Stimulated activated CD4-positive, alpha-beta T cell treated with anti-CD3 and anti-CD28 coated beads, Interleukin-12 subunit alpha, Interleukin-12 subunit beta, amount 100 ng/mL, for 24 hours (primary cell): ENCODE measurements at regions not wholly inside any gene's neighbourhood (a gene's known extent, or its start where the extent isn't known, plus 50 kb on each side); places are given as distances from the start of the nearest gene placed in this dataset.

Experiments used
- DNase-seq, 2 experiments: peaks; one replicate each; pipeline ENCODE4 v3.0.0-alpha.2; 2020; ENCODE audit warnings: low read depth in 2 of 2

GRCh38 chr10:14391342-14391741 is 60.6 kb upstream of the FRMD4A start:
- no peak for DNase-seq

GRCh38 chr10:14389981-14390590 is 59.4 kb upstream of the FRMD4A start:
- DNase-seq, result peak; percentile 14 to 33

DNA sequence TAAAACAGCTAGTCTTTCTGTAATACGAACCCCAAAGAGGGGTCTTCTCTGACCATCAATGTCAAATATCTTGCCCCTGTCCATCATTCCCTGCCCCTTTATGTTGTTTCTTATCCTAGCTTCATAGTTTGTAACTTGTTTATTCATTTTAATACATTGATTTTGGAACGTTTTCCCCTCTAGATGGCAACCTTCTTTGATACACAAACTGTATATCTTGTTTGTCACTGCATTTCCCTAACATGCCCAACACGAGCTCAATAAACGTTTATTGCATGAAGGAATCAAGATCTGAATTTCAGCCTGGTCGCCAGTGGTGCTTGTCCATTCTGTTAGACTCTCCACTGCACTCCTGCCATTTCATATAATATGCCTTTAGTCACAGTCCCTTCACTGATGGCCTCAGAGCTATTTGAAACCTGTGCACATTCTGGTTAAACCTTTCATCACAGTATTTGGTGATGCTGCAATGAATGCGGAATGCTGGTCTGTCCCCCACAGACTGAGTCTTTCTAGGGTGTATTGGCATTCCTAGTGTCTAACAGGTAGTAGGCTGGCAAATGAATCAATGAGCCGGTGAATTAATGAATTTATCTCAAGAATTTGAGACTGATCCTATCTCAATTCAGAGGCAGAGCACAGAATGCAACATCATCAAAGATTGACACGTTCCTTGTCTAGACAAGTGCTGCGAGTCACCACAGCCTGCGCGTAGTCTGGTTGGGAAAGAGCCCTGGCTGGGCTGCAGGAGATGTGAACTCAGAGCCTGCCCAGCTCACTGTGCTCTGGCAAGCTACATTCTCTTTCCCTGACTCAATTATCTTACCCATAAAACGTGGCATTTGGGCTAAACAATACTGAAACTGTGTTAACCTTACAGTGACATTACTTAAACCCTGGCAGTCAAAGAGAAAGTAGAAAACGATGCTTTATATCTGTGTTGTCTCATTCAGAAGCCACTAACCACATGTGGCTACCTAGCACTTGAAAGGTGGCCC is 55.2 kb upstream of the FRMD4A start:
- peak; percentile 17 to 38 for DNase-seq

GRCh38 chr10:14384915-14385314 is 54.2 kb upstream of the FRMD4A start:
- DNase-seq, result no peak

DNA sequence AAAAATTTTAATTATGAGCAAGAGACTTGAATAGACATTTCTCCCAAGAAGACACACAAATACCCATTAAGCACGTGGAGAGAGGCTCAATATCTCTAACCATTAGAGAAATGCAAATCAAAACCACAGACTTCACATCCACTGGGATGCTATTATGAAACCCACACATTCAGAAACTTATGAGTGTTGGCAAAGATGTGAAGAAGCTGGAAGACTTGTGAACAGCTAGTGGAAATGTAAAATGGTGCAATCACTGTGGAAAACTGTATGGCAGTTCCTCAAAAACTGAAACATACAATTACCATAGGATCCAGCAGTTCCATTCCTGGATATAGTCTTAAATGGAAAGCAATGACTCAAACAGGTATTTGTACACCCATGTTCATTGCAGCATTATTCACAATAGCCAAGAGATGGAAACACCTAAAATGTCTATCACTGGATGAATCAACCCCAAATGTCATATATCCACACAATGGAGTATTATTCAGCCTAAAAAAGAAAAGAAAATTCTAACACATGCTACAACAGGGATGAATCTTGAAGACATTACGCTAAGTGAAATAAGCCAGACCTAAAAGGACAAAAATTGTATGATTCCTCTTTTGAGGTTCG is 53.5 kb upstream of the FRMD4A start:
- no peak for DNase-seq

DNA sequence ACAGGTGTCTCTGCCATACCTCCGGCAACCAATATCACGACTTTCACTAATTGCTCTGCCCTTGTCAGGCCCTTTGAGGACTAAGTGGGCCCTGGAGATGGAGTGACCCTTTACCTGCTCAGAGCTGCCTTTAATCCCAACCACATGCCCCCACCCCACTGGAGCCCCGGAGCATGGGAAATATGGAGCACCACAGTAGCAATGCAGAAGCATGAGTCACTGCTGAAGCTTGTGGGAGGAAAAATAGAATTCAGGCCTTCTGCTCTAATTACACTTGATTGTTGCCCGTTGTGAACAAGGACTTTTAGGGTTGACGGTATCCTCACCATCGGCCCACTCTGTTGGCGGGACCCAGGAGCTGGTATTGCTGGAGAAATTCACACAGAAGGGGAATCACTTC is 52.5 kb upstream of the FRMD4A start:
- DNase-seq, result no peak

GRCh38 chr10:14382531-14382930 is 51.8 kb upstream of the FRMD4A start:
- DNase-seq, result no peak

DNA sequence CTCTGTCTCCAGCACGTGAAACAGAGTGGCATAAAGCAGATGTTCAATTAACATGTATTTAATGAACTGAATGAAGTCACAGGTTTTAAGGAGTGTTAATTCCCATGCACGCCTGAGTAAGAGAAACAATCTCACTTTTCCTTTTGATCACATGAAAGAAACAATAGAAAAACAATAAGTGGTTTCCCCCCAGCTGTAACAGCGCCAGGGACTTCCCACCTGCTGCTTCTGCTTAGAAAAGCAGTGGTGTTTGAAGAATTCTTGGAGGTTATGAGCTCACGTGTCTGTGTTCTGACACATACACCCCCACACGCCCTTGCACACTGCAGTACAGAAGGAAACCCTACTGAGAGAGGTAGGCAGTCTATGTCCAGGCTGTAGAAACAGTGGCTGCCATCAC is 51.3 kb upstream of the FRMD4A start:
- peak; percentile 34 to 56 for DNase-seq

DNA sequence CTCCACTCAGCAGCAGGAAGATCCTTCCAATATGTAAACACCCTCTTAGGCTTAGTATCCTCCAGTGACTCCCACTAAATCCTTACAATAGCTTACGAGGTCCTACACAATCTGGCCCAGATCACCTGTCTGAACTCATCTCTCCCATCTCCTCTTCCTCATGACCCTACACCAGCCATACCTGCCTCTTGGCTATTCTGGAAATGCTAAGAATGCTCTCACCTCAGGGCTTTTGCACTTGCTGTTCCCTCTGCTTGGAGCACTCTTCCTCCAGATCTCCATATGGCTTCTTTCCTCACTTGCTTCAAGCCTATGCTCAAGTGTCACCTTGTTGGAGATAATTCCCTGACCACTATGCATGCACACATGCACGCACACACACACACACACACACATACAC is 50.8 kb upstream of the FRMD4A start:
- no peak for DNase-seq

- DNase-seq, result no peak
These were observed 50.0 kb upstream of the FRMD4A start for GRCh38 chr10:14380746-14381145.
